ENCODE measurements at regions not wholly inside any gene's neighbourhood (a gene's known extent, or its start where the extent isn't known, plus 50 kb on each side); places are given as distances from the start of the nearest gene placed in this dataset.

- H3K36me3 Mint-ChIP-seq (ENCODE audit: low read depth, unreplicated experiment): no peaks in the 10 kb centered on the region
- no peak overlapping the region for H3K4me3 Mint-ChIP-seq (ENCODE audit: unreplicated experiment)
- DNase-seq (ENCODE audit: low spot score): no peak
- H3K27ac Mint-ChIP-seq (ENCODE audit: unreplicated experiment): no peak overlapping the region
- H3K4me1 Mint-ChIP-seq (ENCODE audit: unreplicated experiment): no peaks in the 10 kb centered on the region
- H3K27me3 Mint-ChIP-seq (ENCODE audit: unreplicated experiment): no peaks in the 10 kb centered on the region
- no peaks in the 10 kb centered on the region for H3K9me3 Mint-ChIP-seq (ENCODE audit: unreplicated experiment)
- no peak for TF ChIP-seq CTCF (IDR thresholded peaks at IDR 0.05; ENCODE audit: unreplicated experiment)
These were observed 1038.6 kb downstream of the TSN start for GRCh38 chr2:122794100-122794499.

GRCh38 chr2:122795763-122796162 lies 1040.3 kb downstream of the TSN start:
- Mint-ChIP-seq H3K4me3 (ENCODE audit: unreplicated experiment) (no peak overlapping the region), H3K27ac (ENCODE audit: unreplicated experiment) (no peak overlapping the region), H3K9me3 (ENCODE audit: unreplicated experiment) (no peaks in the 10 kb centered on the region), H3K36me3 (ENCODE audit: low read depth, unreplicated experiment) (no peaks in the 10 kb centered on the region), H3K4me1 (ENCODE audit: unreplicated experiment) (no peaks in the 10 kb centered on the region), H3K27me3 (ENCODE audit: unreplicated experiment) (peaks cover 1% of the 10 kb centered on the region)
- no peak for TF ChIP-seq CTCF (IDR thresholded peaks at IDR 0.05; ENCODE audit: unreplicated experiment)
- no peak for DNase-seq (ENCODE audit: low spot score)

GRCh38 chr2:122799391-122799790 lies 1043.9 kb downstream of the TSN start:
- Mint-ChIP-seq H3K4me3 (ENCODE audit: unreplicated experiment) (no peak overlapping the region), H3K4me1 (ENCODE audit: unreplicated experiment) (no peaks in the 10 kb centered on the region), H3K9me3 (ENCODE audit: unreplicated experiment) (no peaks in the 10 kb centered on the region), H3K27me3 (ENCODE audit: unreplicated experiment) (peaks cover 1% of the 10 kb centered on the region), H3K27ac (ENCODE audit: unreplicated experiment) (no peak overlapping the region), H3K36me3 (ENCODE audit: low read depth, unreplicated experiment) (no peaks in the 10 kb centered on the region)
- TF ChIP-seq CTCF (IDR thresholded peaks at IDR 0.05; ENCODE audit: unreplicated experiment): no peak
- DNase-seq (ENCODE audit: low spot score): no peak

- no peaks in the 10 kb centered on the region for H3K36me3 Mint-ChIP-seq (ENCODE audit: low read depth, unreplicated experiment)
- peaks cover 1% of the 10 kb centered on the region for H3K27me3 Mint-ChIP-seq (ENCODE audit: unreplicated experiment)
- DNase-seq (ENCODE audit: low spot score): no peak
- H3K27ac Mint-ChIP-seq (ENCODE audit: unreplicated experiment): no peak overlapping the region
- TF ChIP-seq CTCF (IDR thresholded peaks at IDR 0.05; ENCODE audit: unreplicated experiment): no peak
- no peaks in the 10 kb centered on the region for H3K9me3 Mint-ChIP-seq (ENCODE audit: unreplicated experiment)
- no peaks in the 10 kb centered on the region for H3K4me1 Mint-ChIP-seq (ENCODE audit: unreplicated experiment)
- H3K4me3 Mint-ChIP-seq (ENCODE audit: unreplicated experiment): no peak overlapping the region
These were observed 1045.3 kb downstream of the TSN start for GRCh38 chr2:122800781-122801180.

- H3K4me3 Mint-ChIP-seq (ENCODE audit: unreplicated experiment): no peak overlapping the region
- H3K27me3 Mint-ChIP-seq (ENCODE audit: unreplicated experiment): peaks cover 1% of the 10 kb centered on the region
- no peak overlapping the region for H3K27ac Mint-ChIP-seq (ENCODE audit: unreplicated experiment)
- no peaks in the 10 kb centered on the region for H3K36me3 Mint-ChIP-seq (ENCODE audit: low read depth, unreplicated experiment)
- H3K4me1 Mint-ChIP-seq (ENCODE audit: unreplicated experiment): no peaks in the 10 kb centered on the region
- TF ChIP-seq CTCF (IDR thresholded peaks at IDR 0.05; ENCODE audit: unreplicated experiment): no peak
- DNase-seq (ENCODE audit: low spot score): no peak
- H3K9me3 Mint-ChIP-seq (ENCODE audit: unreplicated experiment): no peaks in the 10 kb centered on the region
These were observed 1049.0 kb downstream of the TSN start for GRCh38 chr2:122804494-122804893.

Measured in endothelial cell (in vitro differentiated cells).